Spleen (tissue), 11 donors: ENCODE measurements at regions not wholly inside any gene's neighbourhood (a gene's known extent, or its start where the extent isn't known, plus 50 kb on each side); places are given as distances from the start of the nearest gene placed in this dataset.

Experiments used
- DNase-seq: peaks from one replicate; pipeline ENCODE4 v3.0.0-alpha.2; 2020
- H3K27ac ChIP-seq, 8 donors: fragments of 200-600 bp; sonication (generic) in 7 of 8; 1 replicate in 4 of 8; 2 replicates in 4 of 8; pipeline versions ENCODE4 v1.5.0 to v1.8.0; 2016 to 2021; ENCODE audit warnings: inconsistent platforms in 4 of 8, mild to moderate bottlenecking in 4 of 8, moderate library complexity in 1 of 8
- H3K27me3 ChIP-seq, 7 donors: fragments of 200-600 bp; sonication (generic) in 6 of 7; replicated peaks in 1 of 7; 1 replicate in 4 of 7; 2 replicates in 3 of 7; pipeline versions ENCODE4 v1.5.0 to v1.8.0; 2016 to 2021; ENCODE audit warnings: inconsistent platforms in 3 of 7, mild to moderate bottlenecking in 1 of 7
- H3K36me3 ChIP-seq, 6 donors: fragments of 200-600 bp; sonication (generic) in 5 of 6; 1 replicate in 4 of 6; 2 replicates in 2 of 6; pipeline versions ENCODE4 v1.5.0 to v1.8.0; 2016 to 2021; ENCODE audit warnings: inconsistent platforms in 2 of 6
- H3K4me1 ChIP-seq, 6 donors: fragments of 200-600 bp; sonication (generic) in 5 of 6; 1 replicate in 3 of 6; 2 replicates in 3 of 6; pipeline versions ENCODE4 v1.5.0 to v1.8.0; 2016 to 2021; ENCODE audit warnings: inconsistent platforms in 3 of 6
- H3K4me3 ChIP-seq, 8 donors: fragments of 200-600 bp; sonication (generic) in 7 of 8; 1 replicate in 4 of 8; 2 replicates in 4 of 8; pipeline versions ENCODE4 v1.5.0 to v1.8.0; 2016 to 2021; ENCODE audit warnings: inconsistent platforms in 4 of 8, mild to moderate bottlenecking in 4 of 8, moderate library complexity in 2 of 8
- H3K9me3 ChIP-seq, 8 donors: fragments of 200-600 bp; sonication (generic) in 7 of 8; 1 replicate in 4 of 8; 2 replicates in 4 of 8; pipeline versions ENCODE4 v1.5.0 to v1.8.0; 2016 to 2021; ENCODE audit warnings: inconsistent platforms in 4 of 8
- CTCF ChIP-seq, 11 experiments: fragments of 200-600 bp in 7 of 11; fragments of 450-650 bp in 4 of 11; sonication (generic) in 4 of 11; IDR thresholded peaks in 8 of 11; conservative IDR thresholded peaks in 3 of 11; 1 replicate in 7 of 11; 2 replicates in 4 of 11; pipeline versions ENCODE4 v1.4.0 to v1.8.0; 2016 to 2021; ENCODE audit warnings: antibody characterized with exemption in 11 of 11, inconsistent platforms in 4 of 11, mild to moderate bottlenecking in 1 of 11
- POLR2A ChIP-seq, 3 donors: fragments of 450-650 bp; IDR thresholded peaks; one replicate each; pipeline ENCODE4 v1.5.1; 2017; ENCODE audit warnings: antibody characterized with exemption in 3 of 3, mild to moderate bottlenecking in 1 of 3
- POLR2AphosphoS5 ChIP-seq, 3 donors: sonication (generic); formaldehyde crosslinking; IDR thresholded peaks; one replicate each; pipeline ENCODE4 v1.5.1; 2017; ENCODE audit warnings: antibody characterized with exemption in 3 of 3
- WGBS, 5 donors: extraction: QIAGEN DNeasy Blood & Tissue Kit in 3 of 5; methylation state at CpG; one replicate each; pipeline versions ENCODE4 v1.1.5 to v1.1.7; 2013 to 2018; 5-methylcytosine and 5-hydroxymethylcytosine counted together
- intact Hi-C: fragments of 100-400 bp; cut with DNase I; formaldehyde crosslinking; loops from one replicate; pipeline ENCODE4 v1.15.0; 2023; ENCODE audit warnings: low total_unique reads
- donor health status: healthy with polysubstance abuse.
- donor health status: DM: no; HTN: no; CAD: no; lungs with moderate emphysema.
- donor health status: DM: no; HTN: no; CAD: no.
- donor health status: Bipolar disorder and iron deficiency.
- donor health status: healthy.
- donor health status: DM: no; HTN: no; CAD: no.
- donor health status: DM: yes; HTN: yes; CAD: no.

GRCh38 chr7:48718731-48719378 is 205.5 kb upstream of the CDC14C start:
- 63 to 86% (median 81%) methylated on average over 2 of the region's 2 CpGs for WGBS, 5 donors
- Histone ChIP-seq H3K9me3 (peaks cover 0 to 7% (median 0%) of the 10 kb centered on the region in 8 donors), H3K4me1 (no peaks in the 10 kb centered on the region), H3K27me3 (no peaks in the 10 kb centered on the region), H3K4me3 (no peak overlapping the region), H3K27ac (no peak overlapping the region), H3K36me3 (no peaks in the 10 kb centered on the region)
- intact Hi-C loops, result no loop called here
- no peak for DNase-seq
- no peak for TF ChIP-seq CTCF (IDR thresholded peaks at IDR 0.05 in 8 of 11, conservative IDR thresholded peaks at IDR 0.05 in 3 of 11)
- TF ChIP-seq POLR2A (IDR thresholded peaks at IDR 0.05), result no peak
- TF ChIP-seq POLR2AphosphoS5 (IDR thresholded peaks at IDR 0.05), result no peak

- 58 to 87% (median 82%) methylated on average over 3 of the region's 3 CpGs for WGBS, 5 donors
- Histone ChIP-seq H3K36me3 (no peaks in the 10 kb centered on the region), H3K4me1 (no peaks in the 10 kb centered on the region), H3K9me3 (peaks cover 0 to 28% (median 0%) of the 10 kb centered on the region in 8 donors), H3K27me3 (no peaks in the 10 kb centered on the region), H3K4me3 (no peak overlapping the region), H3K27ac (no peak overlapping the region)
- no peak for TF ChIP-seq POLR2A (IDR thresholded peaks at IDR 0.05)
- no peak for TF ChIP-seq CTCF (IDR thresholded peaks at IDR 0.05 in 8 of 11, conservative IDR thresholded peaks at IDR 0.05 in 3 of 11)
- TF ChIP-seq POLR2AphosphoS5 (IDR thresholded peaks at IDR 0.05), result no peak
- DNase-seq, result no peak
- intact Hi-C loops, result no loop called here
These were observed 195.5 kb upstream of the CDC14C start for GRCh38 chr7:48728799-48729198.

GRCh38 chr7:48734695-48735406 is 189.5 kb upstream of the CDC14C start:
- intact Hi-C loops, result no loop called here
- H3K27me3 ChIP-seq, result no peaks in the 10 kb centered on the region
- no peaks in the 10 kb centered on the region for H3K4me1 ChIP-seq
- peaks cover 0 to 31% (median 24%) of the 10 kb centered on the region in 8 donors for H3K9me3 ChIP-seq
- WGBS, 5 donors, result 44 to 59% (median 56%) methylated on average over 4 of the region's 4 CpGs
- TF ChIP-seq POLR2AphosphoS5 (IDR thresholded peaks at IDR 0.05) (no peak), POLR2A (IDR thresholded peaks at IDR 0.05) (no peak), CTCF (IDR thresholded peaks at IDR 0.05 in 8 of 11, conservative IDR thresholded peaks at IDR 0.05 in 3 of 11) (no peak)
- no peak overlapping the region for H3K4me3 ChIP-seq
- no peaks in the 10 kb centered on the region for H3K36me3 ChIP-seq
- DNase-seq, result no peak
- H3K27ac ChIP-seq, result no peak overlapping the region

- no peak for DNase-seq
- Histone ChIP-seq H3K9me3 (peaks cover 0 to 32% (median 24%) of the 10 kb centered on the region in 8 donors), H3K4me1 (no peaks in the 10 kb centered on the region), H3K27me3 (no peaks in the 10 kb centered on the region), H3K27ac (no peak overlapping the region), H3K36me3 (no peaks in the 10 kb centered on the region), H3K4me3 (no peak overlapping the region)
- 2 to 30% (median 17%) methylated on average over 1 of the region's 1 CpG for WGBS, 5 donors
- intact Hi-C loops, result no loop called here
- TF ChIP-seq CTCF (IDR thresholded peaks at IDR 0.05 in 8 of 11, conservative IDR thresholded peaks at IDR 0.05 in 3 of 11), result no peak
- TF ChIP-seq POLR2AphosphoS5 (IDR thresholded peaks at IDR 0.05), result no peak
- TF ChIP-seq POLR2A (IDR thresholded peaks at IDR 0.05), result no peak
These were observed 182.8 kb upstream of the CDC14C start for GRCh38 chr7:48741545-48741944.
